Islet precursor cell (in vitro differentiated cells): ENCODE measurements at regions not wholly inside any gene's neighbourhood (a gene's known extent, or its start where the extent isn't known, plus 50 kb on each side); places are given as distances from the start of the nearest gene placed in this dataset.
A peak's percentile ranks its signal among the peaks of the same experiment; 100 is the strongest.
"Not testable (repeated sequence)": the region's sequence is repeated elsewhere in the genome, so short reads cannot be mapped to it uniquely, and the experiment has no call there.

Experiments used
- DNase-seq: peaks from one replicate; pipeline ENCODE4 v3.0.0-alpha.2; 2018

GRCh38 chr14:25436288-25436875 lies 386.4 kb upstream of the STXBP6 start:
- no peak for DNase-seq

GRCh38 chr14:25431211-25432076 lies 381.5 kb upstream of the STXBP6 start:
- peak; percentile 74 for DNase-seq

DNA sequence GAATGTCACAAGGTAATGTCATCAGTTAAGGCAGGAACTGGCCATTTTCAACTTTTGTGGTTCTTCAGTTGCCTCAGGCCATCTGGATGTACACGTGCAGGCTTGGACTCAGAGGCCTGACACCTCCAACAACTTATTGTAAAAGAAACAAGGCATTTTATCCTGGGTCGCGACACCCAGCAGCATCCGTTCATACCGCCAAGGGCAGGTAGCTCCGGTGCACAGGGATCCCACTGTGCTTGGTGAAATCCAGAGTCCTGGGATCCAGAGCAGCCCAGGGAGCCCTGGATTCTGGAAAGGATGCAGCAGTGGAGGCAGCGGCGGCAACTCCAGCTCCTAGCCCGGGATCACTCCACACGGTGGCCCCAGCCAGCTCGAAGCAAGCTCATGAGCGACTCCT lies 380.9 kb upstream of the STXBP6 start:
- DNase-seq, result no peak

DNA sequence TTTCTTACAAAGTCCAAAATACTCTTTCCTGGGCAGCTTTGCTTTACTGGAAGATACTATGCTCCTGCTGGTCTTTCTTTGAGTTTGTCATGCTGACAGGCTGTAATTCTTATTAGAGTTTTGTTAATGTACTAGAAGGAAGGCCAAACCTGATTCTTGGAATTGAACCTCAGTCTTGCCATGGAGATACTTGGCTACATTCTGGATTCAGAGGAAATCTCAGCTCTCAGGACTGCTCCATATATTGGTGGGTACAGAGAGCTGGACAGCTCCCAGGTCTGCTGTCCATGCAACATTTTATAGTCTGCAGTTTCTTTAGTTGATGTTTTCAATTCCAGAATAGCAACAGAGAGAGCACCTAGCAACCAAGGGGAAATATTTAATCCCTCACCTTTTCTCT lies 363.1 kb upstream of the STXBP6 start:
- DNase-seq, result no peak

DNA sequence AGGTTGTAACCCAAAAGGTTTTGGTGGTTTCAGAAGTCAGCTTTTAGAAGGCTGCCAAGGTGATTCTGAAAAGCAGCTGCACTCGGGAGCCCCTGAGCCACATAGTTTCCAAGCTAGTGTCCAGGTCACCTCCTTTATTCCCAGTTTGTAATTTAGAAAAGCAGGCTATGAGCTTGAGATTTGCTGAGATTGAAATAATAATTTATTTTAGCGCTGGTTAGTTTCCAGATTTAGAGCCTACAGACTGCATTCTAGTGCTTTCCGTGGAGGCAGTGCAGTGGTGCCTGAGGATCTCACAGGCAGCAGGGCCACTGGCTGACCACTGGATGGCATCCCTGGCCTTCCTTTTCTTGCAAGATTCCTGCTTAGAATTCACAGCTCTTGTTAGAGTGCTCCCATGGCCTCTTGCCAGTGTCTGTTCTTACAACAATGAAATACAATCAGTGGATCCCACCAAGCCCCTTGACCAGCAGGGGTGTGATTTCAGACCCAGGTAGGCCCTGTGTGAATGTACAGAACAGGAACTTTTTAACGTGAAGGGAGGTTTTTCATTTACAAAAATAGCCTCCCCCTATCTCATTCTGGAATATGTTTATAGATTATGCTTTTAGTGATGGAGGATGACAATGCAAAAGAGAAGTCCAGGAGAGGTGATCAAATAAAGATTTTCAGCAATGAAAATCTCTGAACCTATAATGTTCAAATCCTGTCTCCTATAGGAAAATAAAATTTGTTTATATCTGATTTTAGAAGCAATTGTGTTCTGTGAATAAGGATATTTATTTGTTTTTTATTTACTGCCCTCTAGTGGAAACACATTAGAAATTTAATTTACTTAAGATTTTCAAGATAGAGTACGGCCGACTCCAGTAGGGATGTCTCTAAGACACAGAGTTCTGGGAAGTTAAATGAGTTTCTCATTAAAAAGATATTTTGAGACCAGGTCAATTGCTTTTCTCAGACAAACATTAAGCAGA lies 362.1 kb upstream of the STXBP6 start:
- peak; percentile 79 for DNase-seq

DNA sequence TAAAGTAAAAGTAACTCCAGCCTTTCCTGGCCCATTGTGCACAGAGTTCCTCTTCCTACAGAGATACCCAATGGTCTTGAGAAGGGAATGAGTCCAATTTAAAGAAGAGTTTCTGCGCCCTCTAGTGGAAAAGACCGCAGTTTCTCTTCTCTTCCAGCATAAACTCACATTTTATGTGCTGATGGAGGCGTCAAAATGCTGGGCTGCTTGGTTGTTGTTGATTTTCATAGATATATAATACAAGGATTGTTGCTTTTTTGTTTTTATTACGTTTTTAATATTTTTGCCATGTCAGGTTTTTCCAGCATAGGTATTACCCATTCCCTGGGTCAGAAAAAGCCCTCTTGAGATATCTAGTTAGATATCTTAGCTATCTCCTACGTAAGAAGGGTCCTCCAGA lies 356.9 kb upstream of the STXBP6 start:
- DNase-seq, result peak; percentile 66

- peak; percentile 62 for DNase-seq
These were observed 350.8 kb upstream of the STXBP6 start for GRCh38 chr14:25400607-25401206.

DNA sequence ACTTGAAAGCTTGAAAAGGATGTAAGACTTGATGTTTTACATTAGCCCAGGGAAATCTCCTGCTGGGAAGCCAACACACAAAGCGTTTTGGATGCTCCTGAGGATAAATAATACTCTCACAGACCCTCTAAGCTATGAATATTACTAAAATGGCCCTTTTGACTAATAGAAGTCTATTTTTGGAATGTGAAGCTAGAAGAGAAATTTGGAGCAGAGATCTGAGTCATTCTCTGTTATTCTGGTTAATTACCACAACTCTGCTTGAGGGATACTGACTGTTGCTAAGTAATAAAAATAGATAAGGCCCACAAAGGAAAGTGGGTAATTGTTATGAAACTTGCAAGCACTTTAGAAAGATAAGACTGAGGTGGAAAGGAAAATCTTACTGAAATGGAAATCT lies 346.2 kb upstream of the STXBP6 start:
- DNase-seq, result no peak

GRCh38 chr14:25394791-25395391 lies 344.9 kb upstream of the STXBP6 start:
- DNase-seq, result no peak

GRCh38 chr14:25394356-25394755 lies 344.4 kb upstream of the STXBP6 start:
- no peak for DNase-seq

DNA sequence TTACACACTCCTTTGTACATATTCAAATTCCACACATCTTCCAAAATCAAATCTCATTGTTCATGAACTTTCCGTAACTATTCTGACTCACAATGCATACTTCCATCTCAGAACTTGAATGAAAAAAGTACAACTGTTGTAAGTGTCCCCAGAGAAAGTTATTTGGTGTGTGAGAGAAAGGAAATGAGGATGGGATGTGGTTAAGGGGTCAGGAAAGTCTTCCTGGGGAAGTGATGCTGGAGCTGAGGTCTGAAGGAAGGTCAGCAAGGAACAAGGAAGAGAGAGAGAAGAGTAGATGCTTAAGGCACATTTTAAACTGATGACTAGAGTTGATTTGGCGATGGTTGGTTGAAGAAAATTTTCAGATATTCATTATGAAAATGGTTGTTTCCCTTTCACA lies 340.0 kb upstream of the STXBP6 start:
- DNase-seq, result no peak

DNA sequence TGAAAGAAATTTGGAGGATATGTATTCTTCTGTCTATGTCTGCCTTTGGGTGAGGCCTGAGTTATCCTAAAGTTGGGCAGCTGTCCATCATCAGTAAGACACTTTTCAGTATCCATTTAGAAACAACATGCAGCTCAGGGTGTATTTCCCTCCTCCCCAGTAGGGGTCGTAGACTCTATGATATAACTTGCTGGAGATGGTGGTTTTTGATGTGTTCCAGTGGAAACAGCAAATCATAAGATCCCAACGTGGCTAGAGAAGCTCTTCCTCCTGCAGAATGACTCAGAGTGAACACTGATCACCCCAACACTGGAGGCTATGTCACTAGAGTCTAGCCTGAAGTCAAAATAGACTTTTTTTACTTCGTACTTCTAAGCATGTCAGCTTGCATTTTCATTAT lies 331.6 kb upstream of the STXBP6 start:
- no peak for DNase-seq

DNA sequence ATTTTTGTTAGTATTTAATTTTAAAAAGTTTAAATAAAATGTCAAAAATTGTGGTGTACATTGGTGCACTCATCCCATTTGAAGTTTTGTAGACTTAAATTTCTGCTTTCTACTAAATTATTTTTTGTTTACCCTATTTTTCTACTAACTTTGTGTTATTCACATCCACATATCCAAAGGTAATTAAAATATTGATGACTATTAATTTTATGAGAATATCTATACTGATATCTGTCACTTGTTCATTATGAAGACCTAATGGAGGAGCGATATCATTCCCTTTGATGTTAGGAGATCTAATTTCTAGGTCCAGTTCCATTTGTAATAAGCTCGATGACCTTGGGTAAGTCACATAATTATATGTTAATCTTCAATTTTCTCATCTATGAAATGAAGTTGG lies 325.7 kb upstream of the STXBP6 start:
- no peak for DNase-seq

DNA sequence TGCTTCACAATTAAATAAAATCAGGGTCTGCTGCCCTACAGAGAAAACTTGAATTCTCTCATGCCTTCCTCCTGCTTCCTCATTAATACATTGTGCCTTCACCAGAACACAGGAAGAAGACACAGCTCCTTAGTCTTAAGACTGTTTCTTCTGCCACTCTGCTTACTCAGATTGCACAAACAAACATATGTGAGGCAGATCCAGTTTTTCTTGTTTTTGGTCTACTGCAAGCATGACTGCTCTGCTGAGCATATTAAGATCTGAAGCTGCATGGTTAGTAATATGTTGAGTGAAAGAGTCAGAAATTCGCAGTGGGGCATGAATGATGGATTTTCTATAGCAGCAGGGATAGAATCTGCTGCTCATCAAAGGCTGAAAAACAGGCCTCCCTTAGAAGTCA lies 321.1 kb upstream of the STXBP6 start:
- no peak for DNase-seq

- not testable (repeated sequence) for DNase-seq
These were observed 320.1 kb upstream of the STXBP6 start for GRCh38 chr14:25370057-25370456.

- no peak for DNase-seq
These were observed 308.4 kb upstream of the STXBP6 start for GRCh38 chr14:25358330-25358729.

DNA sequence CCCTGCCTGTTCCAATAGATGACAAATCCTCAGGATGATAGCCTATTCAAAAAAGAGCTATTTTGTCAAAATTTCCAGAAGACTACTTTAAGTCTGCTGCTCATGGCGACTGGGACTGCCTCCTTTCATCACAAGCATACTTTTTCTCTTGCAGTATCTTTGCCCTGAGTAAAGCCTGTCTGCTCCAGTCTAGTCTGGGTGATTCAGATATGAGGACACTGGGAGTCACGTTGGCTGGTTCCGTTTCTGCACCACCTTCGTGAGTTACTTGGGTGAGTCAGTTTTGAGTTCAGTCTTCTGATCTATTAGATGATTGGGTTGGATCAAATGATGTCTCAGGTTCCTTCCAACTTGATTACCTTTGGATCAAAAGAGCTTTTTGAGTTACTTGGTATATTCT lies 301.3 kb upstream of the STXBP6 start:
- DNase-seq, result no peak

DNA sequence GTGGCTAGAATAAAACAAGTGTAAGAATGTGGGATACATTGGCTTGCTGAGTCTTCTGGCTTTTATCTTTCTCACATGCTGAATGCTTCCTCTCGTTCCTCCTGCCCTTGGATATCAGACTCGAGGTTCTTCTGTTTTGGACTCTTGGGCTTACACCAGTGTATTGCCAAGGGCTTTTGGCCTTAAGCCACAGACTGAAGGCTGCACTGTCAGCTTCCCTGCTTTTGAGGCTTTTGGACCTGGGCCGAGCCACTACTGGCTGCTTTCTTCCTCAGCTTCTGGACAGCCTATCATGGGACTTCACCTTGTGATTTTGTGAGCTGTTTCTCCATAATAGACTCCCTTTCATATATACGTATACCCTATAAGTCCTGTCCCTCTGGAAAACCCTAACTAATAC lies 300.9 kb upstream of the STXBP6 start:
- no peak for DNase-seq

DNA sequence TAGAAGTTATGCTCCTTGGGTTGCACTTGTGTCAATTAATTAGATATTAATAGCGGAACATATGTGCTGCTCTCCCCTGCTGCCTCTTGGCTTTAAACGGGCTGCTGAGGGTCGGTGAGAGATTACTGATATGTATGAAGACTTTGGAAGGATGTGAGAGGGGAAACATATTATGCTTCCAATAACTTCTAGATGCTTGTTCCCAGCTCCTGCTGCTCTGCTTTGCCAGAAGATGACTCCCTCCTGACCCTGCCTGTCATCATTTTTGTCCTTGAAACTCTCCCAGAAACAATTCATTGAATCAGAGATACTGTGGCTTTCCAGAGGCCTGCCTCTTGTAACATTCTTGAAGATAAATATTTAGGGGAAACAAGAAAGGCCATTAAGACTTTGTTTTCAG lies 300.1 kb upstream of the STXBP6 start:
- no peak for DNase-seq

- no peak for DNase-seq
These were observed 299.3 kb upstream of the STXBP6 start for GRCh38 chr14:25349269-25349668.

- no peak for DNase-seq
These were observed 290.9 kb upstream of the STXBP6 start for GRCh38 chr14:25340882-25341281.

GRCh38 chr14:25322784-25323183 lies 272.8 kb upstream of the STXBP6 start:
- DNase-seq, result no peak

- DNase-seq, result not testable (repeated sequence)
These were observed 266.1 kb upstream of the STXBP6 start for GRCh38 chr14:25316007-25316406.
